ENCODE measurements at regions not wholly inside any gene's neighbourhood (a gene's known extent, or its start where the extent isn't known, plus 50 kb on each side); places are given as distances from the start of the nearest gene placed in this dataset.

DNA sequence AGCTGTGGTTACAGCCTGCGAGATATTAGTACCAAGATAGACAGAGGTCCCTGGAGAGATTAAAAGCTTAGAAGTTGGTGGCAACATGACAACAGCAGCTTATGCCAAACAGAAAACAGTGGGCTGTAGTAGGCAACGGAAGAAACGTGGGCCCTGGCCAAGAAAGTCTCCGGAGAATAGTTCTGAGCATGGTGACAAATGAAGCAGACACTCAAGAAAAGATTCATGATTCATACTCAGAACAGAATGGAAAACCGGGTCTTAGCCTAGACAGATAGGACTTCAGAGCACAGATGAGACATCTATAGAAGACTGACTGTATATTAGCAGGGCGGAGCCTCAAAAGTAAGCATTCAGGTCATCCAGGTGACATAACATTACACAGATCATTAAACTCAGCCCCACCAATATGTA lies 727.4 kb downstream of the ETS1 start:
- TF ChIP-seq, protein P1, sequence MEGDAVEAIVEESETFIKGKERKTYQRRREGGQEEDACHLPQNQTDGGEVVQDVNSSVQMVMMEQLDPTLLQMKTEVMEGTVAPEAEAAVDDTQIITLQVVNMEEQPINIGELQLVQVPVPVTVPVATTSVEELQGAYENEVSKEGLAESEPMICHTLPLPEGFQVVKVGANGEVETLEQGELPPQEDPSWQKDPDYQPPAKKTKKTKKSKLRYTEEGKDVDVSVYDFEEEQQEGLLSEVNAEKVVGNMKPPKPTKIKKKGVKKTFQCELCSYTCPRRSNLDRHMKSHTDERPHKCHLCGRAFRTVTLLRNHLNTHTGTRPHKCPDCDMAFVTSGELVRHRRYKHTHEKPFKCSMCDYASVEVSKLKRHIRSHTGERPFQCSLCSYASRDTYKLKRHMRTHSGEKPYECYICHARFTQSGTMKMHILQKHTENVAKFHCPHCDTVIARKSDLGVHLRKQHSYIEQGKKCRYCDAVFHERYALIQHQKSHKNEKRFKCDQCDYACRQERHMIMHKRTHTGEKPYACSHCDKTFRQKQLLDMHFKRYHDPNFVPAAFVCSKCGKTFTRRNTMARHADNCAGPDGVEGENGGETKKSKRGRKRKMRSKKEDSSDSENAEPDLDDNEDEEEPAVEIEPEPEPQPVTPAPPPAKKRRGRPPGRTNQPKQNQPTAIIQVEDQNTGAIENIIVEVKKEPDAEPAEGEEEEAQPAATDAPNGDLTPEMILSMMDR (conservative IDR thresholded peaks at IDR 0.05 in 1 of 2, IDR thresholded peaks at IDR 0.05 in 1 of 2; ENCODE audit: extremely low read depth in 1 of 2, insufficient read depth in 1 of 2, low read depth in 1 of 2, low read length in 2 of 2) = no peak
- no peak for TF ChIP-seq EZH2 (IDR thresholded peaks at IDR 0.05; ENCODE audit: borderline replicate concordance, low read length)
